OCI-LY3 (cell line): ENCODE measurements at regions not wholly inside any gene's neighbourhood (a gene's known extent, or its start where the extent isn't known, plus 50 kb on each side); places are given as distances from the start of the nearest gene placed in this dataset.

ENCODE experiments used
- H2AFZ ChIP-seq: fragments of 200-600, 300-600 bp; shearing (Covaris generic); 2 replicates; pipeline ENCODE4 v1.6.0; 2014; ENCODE audit warnings: antibody characterized with exemption, low read depth, low read length
- H3K27ac ChIP-seq: fragments of 200-600, 300-600 bp; sonication (generic); 2 replicates; pipeline ENCODE4 v1.5.1; 2014; ENCODE audit warnings: mild to moderate bottlenecking, low read length, moderate library complexity, mixed read lengths
- H3K27me3 ChIP-seq: fragments of 200-600, 300-600 bp; sonication (generic); 2 replicates; pipeline ENCODE4 v1.6.1; 2014; ENCODE audit warnings: low read depth, low read length, mixed read lengths
- H3K36me3 ChIP-seq: fragments of 200-600, 300-600 bp; sonication (generic); replicated peaks from 2 replicates; pipeline ENCODE3; 2014; ENCODE audit warnings: low read depth, low read length, mixed read lengths
- H3K4me1 ChIP-seq: fragments of 300-600, 200-600 bp; sonication (generic); 2 replicates; pipeline ENCODE4 v1.6.1; 2014; ENCODE audit warnings: low read length, mixed read lengths
- H3K4me2 ChIP-seq: fragments of 200-600, 300-600 bp; sonication (generic); 2 replicates; pipeline ENCODE4 v1.6.1; 2014; ENCODE audit warnings: low read length, mixed read lengths
- H3K4me3 ChIP-seq: fragments of 300-600, 200-600 bp; sonication (generic); 2 replicates; pipeline ENCODE4 v1.5.1; 2014; ENCODE audit warnings: antibody characterized with exemption, mild to moderate bottlenecking, low read length, moderate library complexity
- H3K79me2 ChIP-seq: fragments of 300-600, 200-600 bp; shearing (Covaris generic); 2 replicates; pipeline ENCODE4 v1.6.1; 2014; ENCODE audit warnings: mild to moderate bottlenecking, low read length, mixed read lengths
- H3K9ac ChIP-seq: fragments of 300-600, 200-600 bp; shearing (Covaris generic); 2 replicates; pipeline ENCODE4 v1.6.0; 2014; ENCODE audit warnings: mild to moderate bottlenecking, low read length, moderate library complexity
- H3K9me3 ChIP-seq: fragments of 200-600, 300-600 bp; shearing (Covaris generic); 2 replicates; pipeline ENCODE4 v1.6.1; 2014; ENCODE audit warnings: low read length, mixed read lengths; ENCODE audit not compliant: insufficient read depth
- H4K20me1 ChIP-seq: fragments of 200-600, 300-600 bp; sonication (generic); 2 replicates; pipeline ENCODE4 v1.6.1; 2016; ENCODE audit warnings: low read length, mixed read lengths; ENCODE audit not compliant: insufficient read depth
- EZH2phosphoT487 ChIP-seq: fragments of 200-600 bp; shearing (Covaris generic); IDR thresholded peaks from 2 replicates; pipeline ENCODE4 v1.6.1; 2018; ENCODE audit warnings: antibody characterized with exemption, mixed run types, low read depth
- TF ChIP-seq, protein P1 (sequence below): fragments of 200-600, 300-600 bp; sonication (generic); IDR thresholded peaks from 2 replicates; pipeline ENCODE4 v1.5.1; 2014; ENCODE audit warnings: antibody characterized with exemption, low read length, low read depth

DNA sequence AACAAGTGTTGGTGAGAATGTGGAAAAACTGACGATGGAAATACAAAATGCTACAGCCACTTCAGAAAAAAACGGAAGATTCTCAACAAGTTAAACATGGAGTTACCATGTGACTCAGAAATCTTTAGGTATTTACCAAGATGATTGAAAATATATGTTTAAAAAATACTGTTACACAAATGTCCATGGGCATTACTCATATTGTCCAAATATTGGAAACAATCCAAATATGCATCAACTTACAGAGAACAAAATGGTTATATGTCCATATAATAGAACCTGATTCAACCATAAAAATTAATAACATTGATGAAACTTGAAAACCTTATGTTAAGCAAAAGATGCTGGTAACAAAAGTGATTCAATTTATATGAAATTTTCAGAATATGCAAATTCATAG is 1057.7 kb upstream of the TMEM132C start:
- H2AFZ ChIP-seq: no peak overlapping the region
- no peak overlapping the region for H3K4me3 ChIP-seq
- H3K9ac ChIP-seq: no peak overlapping the region
- no peaks in the 10 kb centered on the region for H3K36me3 ChIP-seq
- no peak overlapping the region for H3K4me2 ChIP-seq
- H3K27me3 ChIP-seq: no peaks in the 10 kb centered on the region
- no peaks in the 10 kb centered on the region for H3K9me3 ChIP-seq
- H3K79me2 ChIP-seq: no peaks in the 10 kb centered on the region
- H4K20me1 ChIP-seq: no peaks in the 10 kb centered on the region
- H3K4me1 ChIP-seq: no peaks in the 10 kb centered on the region
- H3K27ac ChIP-seq: no peak overlapping the region
- no peak for TF ChIP-seq EZH2phosphoT487
- TF ChIP-seq, protein P1, sequence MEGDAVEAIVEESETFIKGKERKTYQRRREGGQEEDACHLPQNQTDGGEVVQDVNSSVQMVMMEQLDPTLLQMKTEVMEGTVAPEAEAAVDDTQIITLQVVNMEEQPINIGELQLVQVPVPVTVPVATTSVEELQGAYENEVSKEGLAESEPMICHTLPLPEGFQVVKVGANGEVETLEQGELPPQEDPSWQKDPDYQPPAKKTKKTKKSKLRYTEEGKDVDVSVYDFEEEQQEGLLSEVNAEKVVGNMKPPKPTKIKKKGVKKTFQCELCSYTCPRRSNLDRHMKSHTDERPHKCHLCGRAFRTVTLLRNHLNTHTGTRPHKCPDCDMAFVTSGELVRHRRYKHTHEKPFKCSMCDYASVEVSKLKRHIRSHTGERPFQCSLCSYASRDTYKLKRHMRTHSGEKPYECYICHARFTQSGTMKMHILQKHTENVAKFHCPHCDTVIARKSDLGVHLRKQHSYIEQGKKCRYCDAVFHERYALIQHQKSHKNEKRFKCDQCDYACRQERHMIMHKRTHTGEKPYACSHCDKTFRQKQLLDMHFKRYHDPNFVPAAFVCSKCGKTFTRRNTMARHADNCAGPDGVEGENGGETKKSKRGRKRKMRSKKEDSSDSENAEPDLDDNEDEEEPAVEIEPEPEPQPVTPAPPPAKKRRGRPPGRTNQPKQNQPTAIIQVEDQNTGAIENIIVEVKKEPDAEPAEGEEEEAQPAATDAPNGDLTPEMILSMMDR: no peak

DNA sequence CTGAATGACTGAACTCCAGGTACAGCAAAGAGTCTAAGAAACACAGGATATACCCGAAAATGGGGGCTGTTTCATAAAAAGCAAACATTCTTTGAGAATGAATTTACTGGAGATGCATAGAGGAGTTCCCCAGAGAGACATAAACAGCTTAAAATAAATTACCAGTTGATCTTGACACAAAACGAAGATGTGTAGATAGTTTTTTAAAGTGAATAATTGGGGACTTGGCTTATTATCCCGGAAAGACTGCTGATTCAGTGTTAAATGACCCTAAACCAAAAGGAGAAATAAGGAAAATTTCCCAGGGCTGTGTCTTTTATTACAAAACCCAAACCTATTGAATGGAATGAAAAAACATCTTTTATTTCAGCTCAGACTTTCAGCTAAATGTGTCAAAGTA is 1052.8 kb upstream of the TMEM132C start:
- no peak overlapping the region for H3K4me3 ChIP-seq
- H3K4me1 ChIP-seq: no peaks in the 10 kb centered on the region
- H3K9me3 ChIP-seq: no peaks in the 10 kb centered on the region
- no peak overlapping the region for H2AFZ ChIP-seq
- H3K4me2 ChIP-seq: no peak overlapping the region
- no peak overlapping the region for H3K9ac ChIP-seq
- no peaks in the 10 kb centered on the region for H3K79me2 ChIP-seq
- H3K27me3 ChIP-seq: no peaks in the 10 kb centered on the region
- TF ChIP-seq, protein P1: no peak
- TF ChIP-seq EZH2phosphoT487: no peak
- H3K36me3 ChIP-seq: no peaks in the 10 kb centered on the region
- no peaks in the 10 kb centered on the region for H4K20me1 ChIP-seq
- no peak overlapping the region for H3K27ac ChIP-seq

DNA sequence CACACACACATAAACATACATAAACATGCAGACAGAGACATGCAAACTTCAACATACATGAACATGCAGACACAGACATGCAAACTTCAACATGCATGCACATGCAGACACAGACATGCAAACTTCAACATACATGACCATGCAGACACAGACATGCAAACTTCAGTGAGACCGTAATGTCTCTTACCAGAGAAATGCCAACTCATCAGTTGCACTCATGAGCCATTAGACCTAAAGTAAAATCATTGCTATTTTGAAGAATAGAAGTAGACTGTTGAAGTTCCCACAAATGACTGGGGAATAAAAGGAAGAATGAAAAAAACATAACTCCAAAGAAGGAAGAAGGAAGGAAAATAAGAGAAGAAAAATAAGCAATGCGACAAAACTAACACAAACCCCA is 1044.0 kb upstream of the TMEM132C start:
- no peak overlapping the region for H3K4me3 ChIP-seq
- TF ChIP-seq, protein P1: no peak
- TF ChIP-seq EZH2phosphoT487: no peak
- no peaks in the 10 kb centered on the region for H3K36me3 ChIP-seq
- no peak overlapping the region for H2AFZ ChIP-seq
- no peak overlapping the region for H3K27ac ChIP-seq
- H3K9me3 ChIP-seq: no peaks in the 10 kb centered on the region
- H3K79me2 ChIP-seq: no peaks in the 10 kb centered on the region
- H3K27me3 ChIP-seq: no peaks in the 10 kb centered on the region
- H3K4me1 ChIP-seq: no peaks in the 10 kb centered on the region
- H4K20me1 ChIP-seq: no peaks in the 10 kb centered on the region
- H3K9ac ChIP-seq: no peak overlapping the region
- H3K4me2 ChIP-seq: no peak overlapping the region

DNA sequence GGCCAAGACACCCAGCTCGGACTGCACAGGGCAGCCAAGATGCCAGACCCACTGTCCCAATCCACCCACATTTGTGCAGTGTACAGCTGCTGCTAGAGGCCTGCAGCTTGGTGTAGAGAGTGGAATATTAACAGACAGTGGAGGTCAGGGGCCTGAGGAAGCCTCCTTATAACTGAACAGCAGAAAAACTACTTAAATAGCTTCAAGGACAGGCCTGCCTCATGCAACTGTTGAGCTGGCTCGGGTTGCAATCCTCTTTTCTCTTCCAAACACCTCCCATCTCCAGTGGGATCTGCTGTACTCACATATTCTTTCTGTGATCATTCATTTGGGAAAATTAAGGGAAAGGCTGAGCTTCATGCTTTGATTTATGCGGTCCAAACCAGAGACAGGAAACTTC is 1043.2 kb upstream of the TMEM132C start:
- no peak overlapping the region for H3K9ac ChIP-seq
- H3K27ac ChIP-seq: no peak overlapping the region
- TF ChIP-seq, protein P1: no peak
- TF ChIP-seq EZH2phosphoT487: no peak
- H4K20me1 ChIP-seq: no peaks in the 10 kb centered on the region
- H3K27me3 ChIP-seq: no peaks in the 10 kb centered on the region
- no peaks in the 10 kb centered on the region for H3K9me3 ChIP-seq
- no peak overlapping the region for H3K4me3 ChIP-seq
- H3K4me1 ChIP-seq: no peaks in the 10 kb centered on the region
- H3K36me3 ChIP-seq: no peaks in the 10 kb centered on the region
- no peak overlapping the region for H2AFZ ChIP-seq
- H3K79me2 ChIP-seq: no peaks in the 10 kb centered on the region
- H3K4me2 ChIP-seq: no peak overlapping the region
